GM06990 (cell line): ENCODE measurements at regions not wholly inside any gene's neighbourhood (a gene's known extent, or its start where the extent isn't known, plus 50 kb on each side); places are given as distances from the start of the nearest gene placed in this dataset.

ENCODE experiments used
- DNase-seq: peaks from one replicate; pipeline ENCODE4 v3.0.0-alpha.2; 2011; ENCODE audit not compliant: insufficient read length; ENCODE audit errors: extremely low read depth
- H3K27me3 ChIP-seq: replicated peaks from 2 replicates; pipeline ENCODE4 v1.6.0; 2011; ENCODE audit warnings: low read length; ENCODE audit not compliant: control insufficient read depth, insufficient read depth
- H3K36me3 ChIP-seq: 2 replicates; pipeline ENCODE4 v1.5.1; 2011; ENCODE audit warnings: low read length; ENCODE audit not compliant: control insufficient read depth, insufficient read depth
- H3K4me3 ChIP-seq: replicated peaks from 2 replicates; pipeline ENCODE4 v1.5.1; 2011; ENCODE audit warnings: low read depth, mild to moderate bottlenecking, control low read depth, low read length
- CTCF ChIP-seq: IDR thresholded peaks from 2 replicates; pipeline ENCODE4 v1.5.1; 2011; ENCODE audit warnings: low read length, control low read depth, mild to moderate bottlenecking, inconsistent platforms; ENCODE audit not compliant: insufficient read depth, poor library complexity, severe bottlenecking

DNA sequence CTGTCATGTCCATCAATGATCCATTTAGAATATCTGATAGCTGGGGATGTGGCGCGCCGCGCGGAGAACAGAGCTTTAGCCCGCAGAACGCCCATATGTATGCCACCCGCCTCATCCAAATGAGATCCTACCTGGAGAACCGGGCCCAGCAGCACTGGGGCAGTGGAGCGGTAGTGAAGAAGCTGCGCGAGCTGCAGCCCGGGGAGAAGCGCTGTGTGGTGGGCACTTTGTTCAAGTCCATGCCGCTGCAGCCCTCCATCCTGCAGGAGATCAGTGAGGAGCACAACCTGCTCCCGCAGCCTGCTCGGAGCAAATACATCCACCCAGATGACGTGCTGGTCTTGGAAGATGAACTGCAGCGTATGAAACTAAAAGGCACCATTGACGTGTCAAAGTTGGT lies 313.7 kb downstream of the NR2F1-AS1 start:
- H3K36me3 ChIP-seq = no peaks in the 10 kb centered on the region
- no peak for DNase-seq
- no peak for TF ChIP-seq CTCF
- no peaks in the 10 kb centered on the region for H3K27me3 ChIP-seq
- no peak overlapping the region for H3K4me3 ChIP-seq

- Histone ChIP-seq H3K27me3 (no peaks in the 10 kb centered on the region), H3K4me3 (no peak overlapping the region), H3K36me3 (no peaks in the 10 kb centered on the region)
- DNase-seq = no peak
- no peak for TF ChIP-seq CTCF
Observed at GRCh38 chr5:93257616-93258015, 323.4 kb downstream of the NR2F1-AS1 start.

GRCh38 chr5:93255796-93256195 lies 325.2 kb downstream of the NR2F1-AS1 start:
- Histone ChIP-seq H3K27me3 (no peaks in the 10 kb centered on the region), H3K36me3 (no peaks in the 10 kb centered on the region), H3K4me3 (no peak overlapping the region)
- no peak for TF ChIP-seq CTCF
- DNase-seq = no peak

DNA sequence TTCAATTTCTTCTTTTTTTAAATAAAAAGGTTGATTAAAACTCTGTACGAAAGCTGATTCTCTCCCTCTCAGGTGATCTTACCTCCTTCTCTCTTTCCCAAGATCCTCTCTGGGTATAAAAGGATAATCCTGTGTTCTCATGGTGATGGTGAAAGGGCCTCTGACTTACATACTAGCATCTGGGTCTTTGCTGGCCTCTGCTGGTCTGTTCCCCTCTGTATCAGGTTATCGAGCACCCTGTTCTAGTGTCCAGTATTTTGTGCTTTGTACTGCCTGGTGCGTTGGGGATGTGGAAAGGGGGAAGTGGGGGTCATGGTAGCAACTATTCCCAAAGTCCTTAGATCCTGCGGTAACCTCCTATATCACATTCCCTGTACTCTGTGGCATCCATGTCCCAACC lies 328.9 kb downstream of the NR2F1-AS1 start:
- Histone ChIP-seq H3K4me3 (no peak overlapping the region), H3K27me3 (no peaks in the 10 kb centered on the region), H3K36me3 (no peaks in the 10 kb centered on the region)
- TF ChIP-seq CTCF = no peak
- DNase-seq = no peak

DNA sequence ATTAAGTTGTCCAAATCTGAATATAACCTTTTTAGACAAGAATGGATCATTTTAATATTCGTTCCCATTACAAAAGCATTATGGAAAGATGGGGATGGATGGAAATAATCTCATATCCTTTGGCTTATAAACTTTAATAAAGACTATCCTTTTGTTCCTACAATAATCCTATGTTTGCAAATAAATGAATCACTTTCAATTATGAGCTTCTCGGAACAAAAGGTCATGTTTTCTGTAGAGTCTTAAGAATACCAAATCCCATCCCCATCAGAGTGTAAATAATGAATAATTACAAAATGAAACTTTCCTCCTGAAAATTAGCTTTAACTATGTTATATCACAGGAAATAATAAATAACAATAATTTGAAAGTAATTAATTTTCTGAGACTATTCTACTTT lies 329.7 kb downstream of the NR2F1-AS1 start:
- no peak for DNase-seq
- Histone ChIP-seq H3K36me3 (no peaks in the 10 kb centered on the region), H3K27me3 (no peaks in the 10 kb centered on the region), H3K4me3 (no peak overlapping the region)
- TF ChIP-seq CTCF = no peak

- no peak for DNase-seq
- H3K4me3 ChIP-seq = no peak overlapping the region
- H3K27me3 ChIP-seq = no peaks in the 10 kb centered on the region
- no peak for TF ChIP-seq CTCF
- no peaks in the 10 kb centered on the region for H3K36me3 ChIP-seq
Observed at GRCh38 chr5:93250424-93250823, 330.6 kb downstream of the NR2F1-AS1 start.
